ENCODE measurements at regions not wholly inside any gene's neighbourhood (a gene's known extent, or its start where the extent isn't known, plus 50 kb on each side); places are given as distances from the start of the nearest gene placed in this dataset.

DNA sequence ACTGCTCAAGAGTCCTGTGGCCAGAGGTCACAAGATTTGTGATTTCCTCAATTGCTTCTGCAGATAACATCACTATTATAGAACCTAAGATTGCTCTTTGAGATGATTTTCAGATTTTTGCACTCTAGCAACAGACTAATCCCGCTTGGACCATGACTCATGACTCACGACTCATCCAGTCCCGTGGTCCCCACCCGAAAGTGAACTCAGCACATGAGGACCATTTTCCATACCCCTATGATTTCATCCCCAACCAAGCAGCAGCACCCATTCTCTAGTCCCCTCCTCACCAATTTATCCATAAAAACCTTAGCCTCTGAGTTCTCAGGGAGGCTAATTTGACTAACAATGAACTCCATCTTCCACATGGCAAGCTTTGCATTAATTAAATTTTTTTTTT is 106.3 kb upstream of the ALCAM start:
- Histone ChIP-seq H3K4me1 (ENCODE audit: low read depth) (no peaks in the 10 kb centered on the region), H3K36me3 (ENCODE audit: low read depth) (no peaks in the 10 kb centered on the region), H3K4me3 (no peak overlapping the region), H3K9me3 (no peaks in the 10 kb centered on the region)
- DNase-seq = no peak
- TF ChIP-seq, protein P1, sequence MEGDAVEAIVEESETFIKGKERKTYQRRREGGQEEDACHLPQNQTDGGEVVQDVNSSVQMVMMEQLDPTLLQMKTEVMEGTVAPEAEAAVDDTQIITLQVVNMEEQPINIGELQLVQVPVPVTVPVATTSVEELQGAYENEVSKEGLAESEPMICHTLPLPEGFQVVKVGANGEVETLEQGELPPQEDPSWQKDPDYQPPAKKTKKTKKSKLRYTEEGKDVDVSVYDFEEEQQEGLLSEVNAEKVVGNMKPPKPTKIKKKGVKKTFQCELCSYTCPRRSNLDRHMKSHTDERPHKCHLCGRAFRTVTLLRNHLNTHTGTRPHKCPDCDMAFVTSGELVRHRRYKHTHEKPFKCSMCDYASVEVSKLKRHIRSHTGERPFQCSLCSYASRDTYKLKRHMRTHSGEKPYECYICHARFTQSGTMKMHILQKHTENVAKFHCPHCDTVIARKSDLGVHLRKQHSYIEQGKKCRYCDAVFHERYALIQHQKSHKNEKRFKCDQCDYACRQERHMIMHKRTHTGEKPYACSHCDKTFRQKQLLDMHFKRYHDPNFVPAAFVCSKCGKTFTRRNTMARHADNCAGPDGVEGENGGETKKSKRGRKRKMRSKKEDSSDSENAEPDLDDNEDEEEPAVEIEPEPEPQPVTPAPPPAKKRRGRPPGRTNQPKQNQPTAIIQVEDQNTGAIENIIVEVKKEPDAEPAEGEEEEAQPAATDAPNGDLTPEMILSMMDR (IDR thresholded peaks at IDR 0.05) = no peak
- no peak for ATAC-seq
- intact Hi-C loops (cut with DNase I, micrococcal nuclease) = no loop called here

GRCh38 chr3:105274536-105274935 is 92.2 kb upstream of the ALCAM start:
- Histone ChIP-seq H3K36me3 (ENCODE audit: low read depth) (no peaks in the 10 kb centered on the region), H3K4me1 (ENCODE audit: low read depth) (no peaks in the 10 kb centered on the region), H3K9me3 (no peaks in the 10 kb centered on the region), H3K4me3 (no peak overlapping the region)
- ATAC-seq (no peak), DNase-seq (no peak)
- TF ChIP-seq, protein P1 (IDR thresholded peaks at IDR 0.05) = no peak
- intact Hi-C loops (cut with DNase I, micrococcal nuclease) = no loop called here

DNA sequence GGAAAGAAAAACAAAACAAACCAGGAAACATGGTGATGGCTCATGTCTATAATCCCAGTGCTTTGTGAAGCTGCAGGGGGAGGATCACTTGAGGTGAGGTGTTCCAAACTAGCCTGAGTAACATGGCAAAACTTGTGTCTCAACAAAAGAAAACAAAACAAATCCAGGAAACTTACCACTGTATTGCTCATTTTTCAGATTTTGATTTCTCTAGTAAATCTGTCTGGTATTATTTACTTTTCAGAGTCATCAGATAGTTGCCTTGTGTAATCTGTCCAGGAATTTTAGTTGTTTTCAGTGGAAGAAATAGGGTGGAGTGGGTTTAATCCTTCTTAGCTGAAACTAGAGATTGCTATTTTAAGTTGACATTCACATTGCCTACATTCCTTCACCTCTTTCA is 91.8 kb upstream of the ALCAM start:
- intact Hi-C loops (cut with DNase I, micrococcal nuclease) = no loop called here
- Histone ChIP-seq H3K36me3 (ENCODE audit: low read depth) (no peaks in the 10 kb centered on the region), H3K4me1 (ENCODE audit: low read depth) (no peaks in the 10 kb centered on the region), H3K9me3 (no peaks in the 10 kb centered on the region), H3K4me3 (no peak overlapping the region)
- DNase-seq (no peak), ATAC-seq (no peak)
- TF ChIP-seq, protein P1 (IDR thresholded peaks at IDR 0.05) = no peak

GRCh38 chr3:105277656-105278055 is 89.1 kb upstream of the ALCAM start:
- Histone ChIP-seq H3K4me3 (no peak overlapping the region), H3K9me3 (no peaks in the 10 kb centered on the region), H3K36me3 (ENCODE audit: low read depth) (no peaks in the 10 kb centered on the region), H3K4me1 (ENCODE audit: low read depth) (no peaks in the 10 kb centered on the region)
- intact Hi-C loops (cut with DNase I, micrococcal nuclease) = no loop called here
- ATAC-seq (no peak), DNase-seq (no peak)
- TF ChIP-seq, protein P1 (IDR thresholded peaks at IDR 0.05) = no peak

DNA sequence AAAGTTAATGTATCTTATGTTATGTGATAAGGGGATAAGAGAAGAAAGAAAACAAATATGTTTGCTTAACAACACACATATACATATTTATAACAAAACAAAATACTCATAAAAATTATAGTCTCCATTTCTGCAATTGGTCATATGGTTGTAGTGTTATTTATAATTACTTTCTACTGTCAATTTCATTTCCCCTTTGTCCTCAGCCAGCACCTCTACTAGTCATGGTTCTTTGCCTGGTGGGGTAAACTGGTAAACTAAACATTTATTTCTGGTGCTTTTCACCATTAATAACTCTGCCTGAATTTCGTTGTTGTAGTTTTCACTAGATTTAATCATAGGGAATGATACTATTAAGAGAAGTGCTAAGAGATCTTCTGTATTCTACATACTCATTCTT is 88.0 kb upstream of the ALCAM start:
- ATAC-seq = no peak
- Histone ChIP-seq H3K9me3 (no peaks in the 10 kb centered on the region), H3K36me3 (ENCODE audit: low read depth) (no peaks in the 10 kb centered on the region), H3K4me3 (no peak overlapping the region), H3K4me1 (ENCODE audit: low read depth) (no peaks in the 10 kb centered on the region)
- TF ChIP-seq, protein P1 (IDR thresholded peaks at IDR 0.05) = no peak
- no peak for DNase-seq
- intact Hi-C loops (cut with DNase I, micrococcal nuclease) = no loop called here

- no peaks in the 10 kb centered on the region for H3K4me1 ChIP-seq (ENCODE audit: low read depth)
- DNase-seq = no peak
- TF ChIP-seq, protein P1 (IDR thresholded peaks at IDR 0.05) = no peak
- intact Hi-C loops (cut with DNase I, micrococcal nuclease) = no loop called here
- ATAC-seq = no peak
- H3K9me3 ChIP-seq = no peaks in the 10 kb centered on the region
- no peaks in the 10 kb centered on the region for H3K36me3 ChIP-seq (ENCODE audit: low read depth)
- no peak overlapping the region for H3K4me3 ChIP-seq
These were observed 84.7 kb upstream of the ALCAM start for GRCh38 chr3:105281989-105282388.
